HFF-Myc (cell line): ENCODE measurements at regions not wholly inside any gene's neighbourhood (a gene's known extent, or its start where the extent isn't known, plus 50 kb on each side); places are given as distances from the start of the nearest gene placed in this dataset.
"Not testable (repeated sequence)": the region's sequence is repeated elsewhere in the genome, so short reads cannot be mapped to it uniquely, and the experiment has no call there.

Experiments used
- DNase-seq: peaks from one replicate; pipeline ENCODE4 v3.0.0-alpha.2; 2011; ENCODE audit warnings: low read depth; ENCODE audit errors: extremely low read depth
- H3K4me3 ChIP-seq: replicated peaks from 2 replicates; pipeline ENCODE4 v1.5.1; 2011; ENCODE audit warnings: low read depth, mild to moderate bottlenecking, control low read depth, low read length
- CTCF ChIP-seq: IDR thresholded peaks from 2 replicates; pipeline ENCODE4 v1.5.1; 2012; ENCODE audit warnings: mild to moderate bottlenecking, low read depth, low read length, control low read depth; ENCODE audit errors: missing control alignments

GRCh38 chr12:41988715-41989114, 156.0 kb downstream of the GXYLT1 start:
- no peak for DNase-seq
- H3K4me3 ChIP-seq = no peak overlapping the region
- no peak for TF ChIP-seq CTCF

DNA sequence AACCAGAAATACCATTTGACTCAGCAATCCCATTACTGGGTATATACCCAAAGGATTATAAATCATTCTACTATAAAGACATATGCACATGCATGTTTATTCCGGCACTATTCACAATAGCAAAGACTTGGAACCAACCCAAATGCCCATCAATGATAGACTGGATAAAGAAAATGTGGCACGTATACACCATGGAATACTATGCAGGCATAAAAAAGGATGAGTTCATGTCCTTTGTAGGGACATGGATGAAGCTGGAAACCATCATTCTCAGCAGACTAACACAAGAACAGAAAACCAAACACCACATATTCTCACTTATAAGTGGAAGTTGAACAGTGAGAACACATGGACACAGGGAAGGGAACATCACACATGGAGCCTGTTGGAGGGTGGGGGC, 158.2 kb downstream of the GXYLT1 start:
- H3K4me3 ChIP-seq, DNase-seq: not testable (repeated sequence)

DNA sequence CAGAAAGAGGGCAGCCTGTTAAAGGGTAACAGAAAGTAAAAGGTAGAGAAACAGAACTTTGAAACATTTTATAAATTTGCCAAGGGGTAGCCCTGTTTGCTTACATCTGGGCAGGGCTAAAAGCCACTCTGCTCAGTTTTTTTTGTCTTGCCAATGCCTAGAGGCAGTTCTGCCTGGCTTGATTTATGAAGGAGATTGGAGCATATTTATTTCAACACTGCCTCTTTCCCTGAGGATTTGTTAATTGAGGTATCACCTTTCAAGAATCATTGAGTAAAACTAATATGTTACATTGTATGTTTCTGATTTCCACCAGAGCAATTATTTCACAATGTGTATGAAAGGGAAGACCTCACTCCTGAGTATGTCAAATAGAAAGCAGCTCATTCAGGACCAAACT, 160.8 kb downstream of the GXYLT1 start:
- no peak for DNase-seq
- no peak overlapping the region for H3K4me3 ChIP-seq
- TF ChIP-seq CTCF = no peak

- TF ChIP-seq CTCF = no peak
- H3K4me3 ChIP-seq = no peak overlapping the region
- DNase-seq = no peak
These were observed 161.3 kb downstream of the GXYLT1 start for GRCh38 chr12:41983394-41983793.

DNA sequence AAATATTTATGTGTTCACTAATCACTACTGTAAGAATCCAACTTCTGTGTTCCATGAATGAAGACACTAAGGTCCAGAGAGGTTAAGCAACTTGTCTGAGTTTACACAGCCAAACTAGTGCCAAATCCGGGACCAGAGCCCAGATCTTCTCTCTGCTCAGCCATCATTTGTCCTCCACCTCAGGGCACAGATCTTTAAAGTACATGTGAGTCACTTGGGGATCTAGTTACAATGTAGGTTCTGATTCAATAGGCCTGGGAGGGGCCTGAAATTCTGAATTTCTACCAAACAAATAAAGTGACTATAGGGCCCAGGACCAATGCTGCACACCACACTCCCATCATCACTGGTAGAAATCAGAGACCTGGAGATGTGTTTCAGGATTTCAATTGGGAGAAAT, 162.9 kb downstream of the GXYLT1 start:
- DNase-seq = peak; percentile 6
- no peak for TF ChIP-seq CTCF
- no peak overlapping the region for H3K4me3 ChIP-seq

DNA sequence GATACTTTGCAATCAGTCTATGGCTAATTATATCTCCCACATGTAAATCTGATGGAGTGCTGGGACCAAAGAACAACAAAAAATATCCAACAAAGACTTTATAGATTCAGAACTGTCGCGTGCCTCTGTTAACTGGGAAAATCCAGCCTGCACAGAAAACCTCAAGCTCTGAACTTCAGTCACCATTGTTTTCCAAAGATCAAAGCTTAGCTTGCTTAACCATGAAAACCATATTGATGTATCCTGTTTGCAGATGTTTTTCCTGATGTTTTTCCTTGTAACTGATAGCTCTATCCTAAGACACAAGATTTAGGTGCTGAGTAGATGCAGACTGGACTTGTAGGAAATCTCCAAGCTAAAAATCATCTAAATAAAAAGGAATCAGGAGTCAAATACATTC, 163.7 kb downstream of the GXYLT1 start:
- H3K4me3 ChIP-seq = no peak overlapping the region
- TF ChIP-seq CTCF = no peak

GRCh38 chr12:41980390-41980789, 164.3 kb downstream of the GXYLT1 start:
- no peak for DNase-seq
- no peak for TF ChIP-seq CTCF
- no peak overlapping the region for H3K4me3 ChIP-seq

More for the DNA sequence above, 163.7 kb downstream of the GXYLT1 start:
- no peak for DNase-seq
